Muscle of leg (tissue), 3 donors: ENCODE measurements at regions not wholly inside any gene's neighbourhood (a gene's known extent, or its start where the extent isn't known, plus 50 kb on each side); places are given as distances from the start of the nearest gene placed in this dataset.
"Not testable (repeated sequence)": the region's sequence is repeated elsewhere in the genome, so short reads cannot be mapped to it uniquely, and the experiment has no call there.

ENCODE experiments used
- DNase-seq: peaks from one replicate; pipeline ENCODE4 v3.0.0; 2013
- H3K27ac ChIP-seq: one replicate; pipeline ENCODE4 v1.5.1; 2013; ENCODE audit warnings: mild to moderate bottlenecking, low read length, control low read depth
- H3K27me3 ChIP-seq: one replicate; pipeline ENCODE4 v1.6.1; 2013; ENCODE audit warnings: low read length; ENCODE audit not compliant: control insufficient read depth, insufficient read depth
- H3K36me3 ChIP-seq: one replicate; pipeline ENCODE4 v1.6.1; 2013; ENCODE audit warnings: low read length; ENCODE audit not compliant: control insufficient read depth, insufficient read depth
- H3K4me1 ChIP-seq: one replicate; pipeline ENCODE4 v1.6.1; 2013; ENCODE audit warnings: low read length; ENCODE audit not compliant: control insufficient read depth, insufficient read depth
- H3K4me3 ChIP-seq: one replicate; pipeline ENCODE4 v1.5.1; 2013; ENCODE audit warnings: low read length, control low read depth
- H3K9me3 ChIP-seq: replicated peaks from 2 replicates; pipeline ENCODE4 v1.6.1; 2013; ENCODE audit warnings: low read depth, low read length; ENCODE audit not compliant: control insufficient read depth
- WGBS: methylation state at CpG from one replicate; pipeline ENCODE4 v1.1.5; 2013; ENCODE audit warnings: missing lambda C conversion rate; ENCODE audit not compliant: insufficient coverage; 5-methylcytosine and 5-hydroxymethylcytosine counted together

- DNase-seq = not testable (repeated sequence)
- 95% methylated on average over 2 of the region's 5 CpGs for WGBS
Observed at GRCh38 chr6:115165912-115166311, 823.1 kb upstream of the HS3ST5 start.

GRCh38 chr6:115159733-115160132 is 816.9 kb upstream of the HS3ST5 start:
- DNase-seq = no peak
- no peaks in the 10 kb centered on the region for H3K4me1 ChIP-seq
- H3K27ac ChIP-seq = no peak overlapping the region
- no peak overlapping the region for H3K4me3 ChIP-seq
- no peaks in the 10 kb centered on the region for H3K36me3 ChIP-seq
- no peaks in the 10 kb centered on the region for H3K27me3 ChIP-seq
- no peaks in the 10 kb centered on the region for H3K9me3 ChIP-seq

More at GRCh38 chr6:115165912-115166311, 823.1 kb upstream of the HS3ST5 start:
- not testable (repeated sequence) for H3K9me3 ChIP-seq, H3K27me3 ChIP-seq, H3K27ac ChIP-seq, H3K4me3 ChIP-seq, H3K4me1 ChIP-seq, H3K36me3 ChIP-seq

GRCh38 chr6:115137910-115138309 is 795.1 kb upstream of the HS3ST5 start:
- DNase-seq = no peak
- H3K4me1 ChIP-seq = no peaks in the 10 kb centered on the region
- no peak overlapping the region for H3K4me3 ChIP-seq
- H3K36me3 ChIP-seq = no peaks in the 10 kb centered on the region
- WGBS = no CpG with 5 or more reads among the region's 2 CpGs
- no peaks in the 10 kb centered on the region for H3K9me3 ChIP-seq
- H3K27me3 ChIP-seq = no peaks in the 10 kb centered on the region
- no peak overlapping the region for H3K27ac ChIP-seq

GRCh38 chr6:115133790-115134189 is 791.0 kb upstream of the HS3ST5 start:
- no peaks in the 10 kb centered on the region for H3K27me3 ChIP-seq
- H3K36me3 ChIP-seq = no peaks in the 10 kb centered on the region
- H3K4me1 ChIP-seq = no peaks in the 10 kb centered on the region
- H3K4me3 ChIP-seq = no peak overlapping the region
- WGBS = 100% methylated on average over 1 of the region's 2 CpGs
- H3K9me3 ChIP-seq = no peaks in the 10 kb centered on the region
- DNase-seq = no peak
- no peak overlapping the region for H3K27ac ChIP-seq

- no peaks in the 10 kb centered on the region for H3K4me1 ChIP-seq
- no peak for DNase-seq
- no peak overlapping the region for H3K4me3 ChIP-seq
- H3K27ac ChIP-seq = no peak overlapping the region
- WGBS = 98% methylated on average over 3 of the region's 5 CpGs
- no peaks in the 10 kb centered on the region for H3K36me3 ChIP-seq
- no peaks in the 10 kb centered on the region for H3K9me3 ChIP-seq
- no peaks in the 10 kb centered on the region for H3K27me3 ChIP-seq
Observed at GRCh38 chr6:115131709-115132490, 789.1 kb upstream of the HS3ST5 start.

GRCh38 chr6:115121513-115121912 is 778.7 kb upstream of the HS3ST5 start:
- WGBS = 91% methylated on average over 4 of the region's 11 CpGs
- H3K36me3 ChIP-seq, H3K4me1 ChIP-seq, H3K27ac ChIP-seq, H3K9me3 ChIP-seq, DNase-seq, H3K27me3 ChIP-seq, H3K4me3 ChIP-seq: not testable (repeated sequence)

GRCh38 chr6:115120391-115120790 is 777.6 kb upstream of the HS3ST5 start:
- no peaks in the 10 kb centered on the region for H3K27me3 ChIP-seq
- no peaks in the 10 kb centered on the region for H3K36me3 ChIP-seq
- H3K9me3 ChIP-seq = no peaks in the 10 kb centered on the region
- H3K27ac ChIP-seq = no peak overlapping the region
- WGBS = no CpG with 5 or more reads among the region's 1 CpG
- DNase-seq = no peak
- no peaks in the 10 kb centered on the region for H3K4me1 ChIP-seq
- H3K4me3 ChIP-seq = no peak overlapping the region

- 67% methylated on average over 1 of the region's 2 CpGs for WGBS
- no peak overlapping the region for H3K27ac ChIP-seq
- H3K27me3 ChIP-seq = no peaks in the 10 kb centered on the region
- H3K36me3 ChIP-seq = no peaks in the 10 kb centered on the region
- no peaks in the 10 kb centered on the region for H3K9me3 ChIP-seq
- no peaks in the 10 kb centered on the region for H3K4me1 ChIP-seq
- no peak overlapping the region for H3K4me3 ChIP-seq
- no peak for DNase-seq
Observed at GRCh38 chr6:115091461-115091860, 748.6 kb upstream of the HS3ST5 start.

GRCh38 chr6:115078555-115078954 is 735.7 kb upstream of the HS3ST5 start:
- Histone ChIP-seq H3K4me3 (no peak overlapping the region), H3K4me1 (no peaks in the 10 kb centered on the region), H3K36me3 (no peaks in the 10 kb centered on the region), H3K27ac (no peak overlapping the region), H3K27me3 (no peaks in the 10 kb centered on the region), H3K9me3 (no peaks in the 10 kb centered on the region)
- no peak for DNase-seq
- WGBS = no CpG with 5 or more reads among the region's 1 CpG

GRCh38 chr6:115071962-115072361 is 729.1 kb upstream of the HS3ST5 start:
- Histone ChIP-seq H3K9me3 (peaks cover 4% of the 10 kb centered on the region), H3K36me3 (no peaks in the 10 kb centered on the region), H3K4me3 (no peak overlapping the region), H3K27me3 (no peaks in the 10 kb centered on the region), H3K4me1 (no peaks in the 10 kb centered on the region), H3K27ac (no peak overlapping the region)
- no peak for DNase-seq
- WGBS = no CpG with 5 or more reads among the region's 1 CpG
